ENCODE measurements at regions not wholly inside any gene's neighbourhood (a gene's known extent, or its start where the extent isn't known, plus 50 kb on each side); places are given as distances from the start of the nearest gene placed in this dataset.

DNA sequence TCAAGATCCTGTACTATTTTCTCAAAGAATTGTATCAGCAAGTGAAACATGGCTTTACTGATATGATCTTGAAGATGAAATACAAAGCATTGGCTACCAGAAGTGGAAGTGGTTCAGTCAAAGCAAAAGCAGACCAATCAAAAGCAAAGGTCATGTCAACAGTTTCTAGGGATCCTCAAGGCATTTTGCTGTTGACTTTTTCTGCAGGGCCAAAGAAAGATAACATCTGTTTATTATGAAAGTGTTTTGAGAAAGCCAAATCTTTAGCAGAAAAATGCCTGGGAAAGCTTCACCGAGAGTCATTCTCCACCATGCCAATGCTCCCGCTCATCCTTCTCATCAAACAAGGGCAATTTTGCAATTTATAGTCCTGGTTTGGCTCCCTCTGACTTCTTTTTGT lies 90.3 kb upstream of the ACO1 start:
- no peak for ATAC-seq
- H4K20me1 ChIP-seq (ENCODE audit: insufficient read depth, low read length), result no peaks in the 10 kb centered on the region
- intact Hi-C loops (cut with micrococcal nuclease; ENCODE audit: unreplicated experiment) (no loop called here), in situ Hi-C loops (cut with HindIII; ENCODE audit: extremely low pct_ligation_motif_present, low pct_unique_long_range_greater_than_20kb) (no loop called here)
- no peak overlapping the region for H3K9ac ChIP-seq (ENCODE audit: insufficient read depth, low read depth, low read length)
- H3K9me3 ChIP-seq (ENCODE audit: low read length), result no peaks in the 10 kb centered on the region
- peaks cover 33% of the 10 kb centered on the region for H3K4me1 ChIP-seq (ENCODE audit: insufficient read depth, low read length)
- H2AFZ ChIP-seq (ENCODE audit: low read length), result no peak overlapping the region
- DNase-seq (ENCODE audit: low spot score), result no peak
- no peaks in the 10 kb centered on the region for H3K36me3 ChIP-seq (replicated peaks in 1 of 2; ENCODE audit: control insufficient read depth in 1 of 2, insufficient read depth in 2 of 2, low read length in 2 of 2)
- no peaks in the 10 kb centered on the region for H3K79me2 ChIP-seq (ENCODE audit: insufficient read depth, low read length)
- TF ChIP-seq RFX5 (IDR thresholded peaks at IDR 0.05; ENCODE audit: low read depth, low read length), result peak; percentile 81
- no peak for TF ChIP-seq CBX2 (IDR thresholded peaks at IDR 0.05; ENCODE audit: low read depth, low read length)
- no peak for TF ChIP-seq CBX2 (CRISPR knock-in tag; IDR thresholded peaks at IDR 0.05; ENCODE audit: low read depth)
- no peak overlapping the region for H3K4me3 ChIP-seq (replicated peaks in 1 of 3; ENCODE audit: insufficient read depth in 1 of 3, low read depth in 2 of 3, low read length in 3 of 3)
- no peak overlapping the region for H3K4me2 ChIP-seq (ENCODE audit: low read depth, low read length)
- no TSS peak for BruUV-seq (replicated peaks)
- POLR2A ChIA-PET, result no interaction called here
- H3K27me3 ChIP-seq (ENCODE audit: control insufficient read depth in 1 of 2, insufficient read depth in 2 of 2, low read length in 2 of 2), result no peaks in the 10 kb centered on the region
- CTCF ChIA-PET (ENCODE audit: low intra/inter-chr PET ratio, low total read pairs), result no interaction called here
- H3K27ac ChIP-seq (ENCODE audit: extremely low read length, insufficient read depth, low read length), result no peak overlapping the region
- 92% methylated on average over 2 of the region's 2 CpGs for WGBS (ENCODE audit: low lambda C conversion rate)
- no peak for FAIRE-seq

DNA sequence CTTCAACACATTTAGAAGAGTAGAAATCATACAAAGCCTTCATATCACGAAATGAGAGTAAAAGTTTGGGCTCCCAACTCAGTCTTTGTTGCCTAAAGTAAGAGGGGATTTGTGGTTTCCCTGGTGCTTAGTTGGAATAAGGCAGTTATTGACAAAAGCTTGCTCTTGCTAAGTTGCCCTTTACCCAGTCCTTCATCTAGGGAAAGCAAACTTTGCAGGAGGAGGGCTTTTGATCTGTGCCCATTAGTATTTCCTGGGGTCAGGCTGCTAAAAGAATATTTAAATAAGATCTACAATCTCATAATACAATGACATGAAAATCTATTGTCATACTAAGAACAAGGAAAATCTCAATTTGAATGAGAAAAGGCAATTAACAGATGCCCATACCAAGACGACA lies 84.1 kb upstream of the ACO1 start:
- Histone ChIP-seq H3K4me1 (ENCODE audit: insufficient read depth, low read length) (peaks cover 41% of the 10 kb centered on the region), H3K9me3 (ENCODE audit: low read length) (no peaks in the 10 kb centered on the region), H4K20me1 (ENCODE audit: insufficient read depth, low read length) (no peaks in the 10 kb centered on the region), H2AFZ (ENCODE audit: low read length) (no peak overlapping the region), H3K79me2 (ENCODE audit: insufficient read depth, low read length) (no peaks in the 10 kb centered on the region), H3K9ac (ENCODE audit: insufficient read depth, low read depth, low read length) (peak overlapping the region; percentile 25; the same call in 1 of the 2 replicates), H3K27ac (ENCODE audit: extremely low read length, insufficient read depth, low read length) (peak overlapping the region; percentile 53), H3K4me3 (replicated peaks in 1 of 3; ENCODE audit: insufficient read depth in 1 of 3, low read depth in 2 of 3, low read length in 3 of 3) (peak overlapping the region in 2 of 3 experiments; percentile 12 to 28; a peak in 2 of 6 replicates), H3K36me3 (replicated peaks in 1 of 2; ENCODE audit: control insufficient read depth in 1 of 2, insufficient read depth in 2 of 2, low read length in 2 of 2) (no peaks in the 10 kb centered on the region), H3K27me3 (ENCODE audit: control insufficient read depth in 1 of 2, insufficient read depth in 2 of 2, low read length in 2 of 2) (no peaks in the 10 kb centered on the region), H3K4me2 (ENCODE audit: low read depth, low read length) (peak overlapping the region; percentile 67)
- in situ Hi-C loops (cut with HindIII; ENCODE audit: extremely low pct_ligation_motif_present, low pct_unique_long_range_greater_than_20kb) (no loop called here), intact Hi-C loops (cut with micrococcal nuclease; ENCODE audit: unreplicated experiment) (loop anchor here (10.0 kb wide), 1 partner anchor 46 kb away; no protein-coding TSS in a partner anchor)
- POLR2A ChIA-PET, result no interaction called here
- BruUV-seq (replicated peaks), result no TSS peak
- WGBS (ENCODE audit: low lambda C conversion rate), result 32% methylated on average over 2 of the region's 2 CpGs
- peak; percentile 95 for ATAC-seq
- CTCF ChIA-PET (ENCODE audit: low intra/inter-chr PET ratio, low total read pairs), result no interaction called here
- DNase-seq (ENCODE audit: low spot score), result peak; percentile 83
- peak; percentile 74 for FAIRE-seq
- no peak for TF ChIP-seq CENPX (CRISPR knock-in tag; IDR thresholded peaks at IDR 0.05)
- TF ChIP-seq YEATS4 (CRISPR knock-in tag; IDR thresholded peaks at IDR 0.05; ENCODE audit: borderline replicate concordance), result no peak
- no peak for TF ChIP-seq SRY (CRISPR knock-in tag; IDR thresholded peaks at IDR 0.05)
- TF ChIP-seq, protein P1, sequence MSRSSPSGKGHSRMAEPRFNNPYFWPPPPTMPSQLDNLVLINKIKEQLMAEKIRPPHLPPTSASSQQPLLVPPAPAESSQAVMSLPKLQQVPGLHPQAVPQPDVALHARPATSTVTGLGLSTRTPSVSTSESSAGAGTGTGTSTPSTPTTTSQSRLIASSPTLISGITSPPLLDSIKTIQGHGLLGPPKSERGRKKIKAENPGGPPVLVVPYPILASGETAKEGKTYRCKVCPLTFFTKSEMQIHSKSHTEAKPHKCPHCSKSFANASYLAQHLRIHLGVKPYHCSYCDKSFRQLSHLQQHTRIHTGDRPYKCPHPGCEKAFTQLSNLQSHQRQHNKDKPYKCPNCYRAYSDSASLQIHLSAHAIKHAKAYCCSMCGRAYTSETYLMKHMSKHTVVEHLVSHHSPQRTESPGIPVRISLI (CRISPR knock-in tag; IDR thresholded peaks at IDR 0.05; ENCODE audit: borderline replicate concordance), result no peak
- TF ChIP-seq ZNF121 (CRISPR knock-in tag; IDR thresholded peaks at IDR 0.05), result 0 out of 2 replicates have a peak, but pooled peaks have one; percentile 11
- TF ChIP-seq, protein P2, sequence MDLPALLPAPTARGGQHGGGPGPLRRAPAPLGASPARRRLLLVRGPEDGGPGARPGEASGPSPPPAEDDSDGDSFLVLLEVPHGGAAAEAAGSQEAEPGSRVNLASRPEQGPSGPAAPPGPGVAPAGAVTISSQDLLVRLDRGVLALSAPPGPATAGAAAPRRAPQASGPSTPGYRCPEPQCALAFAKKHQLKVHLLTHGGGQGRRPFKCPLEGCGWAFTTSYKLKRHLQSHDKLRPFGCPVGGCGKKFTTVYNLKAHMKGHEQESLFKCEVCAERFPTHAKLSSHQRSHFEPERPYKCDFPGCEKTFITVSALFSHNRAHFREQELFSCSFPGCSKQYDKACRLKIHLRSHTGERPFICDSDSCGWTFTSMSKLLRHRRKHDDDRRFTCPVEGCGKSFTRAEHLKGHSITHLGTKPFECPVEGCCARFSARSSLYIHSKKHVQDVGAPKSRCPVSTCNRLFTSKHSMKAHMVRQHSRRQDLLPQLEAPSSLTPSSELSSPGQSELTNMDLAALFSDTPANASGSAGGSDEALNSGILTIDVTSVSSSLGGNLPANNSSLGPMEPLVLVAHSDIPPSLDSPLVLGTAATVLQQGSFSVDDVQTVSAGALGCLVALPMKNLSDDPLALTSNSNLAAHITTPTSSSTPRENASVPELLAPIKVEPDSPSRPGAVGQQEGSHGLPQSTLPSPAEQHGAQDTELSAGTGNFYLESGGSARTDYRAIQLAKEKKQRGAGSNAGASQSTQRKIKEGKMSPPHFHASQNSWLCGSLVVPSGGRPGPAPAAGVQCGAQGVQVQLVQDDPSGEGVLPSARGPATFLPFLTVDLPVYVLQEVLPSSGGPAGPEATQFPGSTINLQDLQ (CRISPR knock-in tag; IDR thresholded peaks at IDR 0.05), result no peak
- peak; percentile 67; the same call in 1 of the 2 replicates for TF ChIP-seq HNF4G (IDR thresholded peaks at IDR 0.05; ENCODE audit: borderline replicate concordance, low read depth, low read length)
- TF ChIP-seq HNF4G (CRISPR knock-in tag; IDR thresholded peaks at IDR 0.05; ENCODE audit: borderline replicate concordance, low read depth), result no peak
- no peak for TF ChIP-seq ZNF460 (CRISPR knock-in tag; IDR thresholded peaks at IDR 0.05; ENCODE audit: borderline replicate concordance)
- TF ChIP-seq ZMYM2 (CRISPR knock-in tag; IDR thresholded peaks at IDR 0.05), result no peak
- TF ChIP-seq TCF7L2 (IDR thresholded peaks at IDR 0.05; ENCODE audit: low read depth, low read length), result peak; percentile 58; the same call in 1 of the 2 replicates
- TF ChIP-seq ZNF781 (CRISPR knock-in tag; IDR thresholded peaks at IDR 0.05; ENCODE audit: borderline replicate concordance, not compliant biosample characterization), result no peak
- TF ChIP-seq ZNF205 (CRISPR knock-in tag; IDR thresholded peaks at IDR 0.05), result no peak
